WERI-Rb-1 (cell line): ENCODE measurements at regions not wholly inside any gene's neighbourhood (a gene's known extent, or its start where the extent isn't known, plus 50 kb on each side); places are given as distances from the start of the nearest gene placed in this dataset.

Experiments used
- DNase-seq: peaks from one replicate; pipeline ENCODE4 v3.0.0-alpha.2; 2020
- H3K27ac ChIP-seq: fragments of 250-450 bp; sonication (Bioruptor Pico); 2 replicates; pipeline ENCODE4 v1.5.1; 2020; ENCODE audit warnings: mild to moderate bottlenecking, moderate library complexity
- H3K27me3 ChIP-seq: fragments of 250-450 bp; sonication (Bioruptor Pico); 2 replicates; pipeline ENCODE4 v1.5.1; 2021; ENCODE audit warnings: mild to moderate bottlenecking, low read depth, moderate library complexity; ENCODE audit not compliant: insufficient read depth, severe bottlenecking
- H3K36me3 ChIP-seq: fragments of 250-450 bp; sonication (Bioruptor Pico); 2 replicates; pipeline ENCODE4 v1.5.1; 2020; ENCODE audit warnings: mild to moderate bottlenecking, moderate library complexity
- H3K4me3 ChIP-seq: 2 replicates; pipeline ENCODE4 v1.5.1; 2011; ENCODE audit warnings: low read depth, mild to moderate bottlenecking, control low read depth, low read length
- H3K9me3 ChIP-seq: fragments of 250-450 bp; sonication (Bioruptor Pico); 2 replicates; pipeline ENCODE4 v1.5.1; 2021; ENCODE audit warnings: mild to moderate bottlenecking, moderate library complexity; ENCODE audit not compliant: severe bottlenecking
- TF ChIP-seq, protein P1 (sequence below): IDR thresholded peaks from 2 replicates; pipeline ENCODE4 v1.5.1; 2011; ENCODE audit warnings: low read depth, mild to moderate bottlenecking, control low read depth, inconsistent platforms, low read length

DNA sequence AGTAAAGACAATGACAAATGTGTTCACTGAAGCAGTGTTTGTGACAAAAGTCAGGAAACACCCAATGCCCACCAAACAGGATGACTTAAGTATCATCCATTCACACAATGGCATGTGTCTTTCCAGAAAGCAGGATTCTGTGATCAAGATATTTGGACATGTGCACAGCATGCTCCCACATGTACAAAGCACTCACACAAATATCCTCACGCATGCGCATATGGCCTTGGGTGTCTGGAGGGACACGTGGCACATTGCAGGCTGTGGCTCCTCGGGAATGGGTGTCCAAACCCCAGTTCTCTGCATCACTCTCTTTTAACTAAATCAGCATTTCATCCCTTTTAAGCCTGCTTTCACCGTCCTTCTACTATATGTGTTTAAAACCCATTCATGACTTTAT is 130.5 kb downstream of the KLF13 start:
- Histone ChIP-seq H3K27ac (no peak overlapping the region), H3K4me3 (no peak overlapping the region), H3K27me3 (no peaks in the 10 kb centered on the region), H3K36me3 (no peaks in the 10 kb centered on the region), H3K9me3 (no peaks in the 10 kb centered on the region)
- no peak for DNase-seq
- TF ChIP-seq, protein P1, sequence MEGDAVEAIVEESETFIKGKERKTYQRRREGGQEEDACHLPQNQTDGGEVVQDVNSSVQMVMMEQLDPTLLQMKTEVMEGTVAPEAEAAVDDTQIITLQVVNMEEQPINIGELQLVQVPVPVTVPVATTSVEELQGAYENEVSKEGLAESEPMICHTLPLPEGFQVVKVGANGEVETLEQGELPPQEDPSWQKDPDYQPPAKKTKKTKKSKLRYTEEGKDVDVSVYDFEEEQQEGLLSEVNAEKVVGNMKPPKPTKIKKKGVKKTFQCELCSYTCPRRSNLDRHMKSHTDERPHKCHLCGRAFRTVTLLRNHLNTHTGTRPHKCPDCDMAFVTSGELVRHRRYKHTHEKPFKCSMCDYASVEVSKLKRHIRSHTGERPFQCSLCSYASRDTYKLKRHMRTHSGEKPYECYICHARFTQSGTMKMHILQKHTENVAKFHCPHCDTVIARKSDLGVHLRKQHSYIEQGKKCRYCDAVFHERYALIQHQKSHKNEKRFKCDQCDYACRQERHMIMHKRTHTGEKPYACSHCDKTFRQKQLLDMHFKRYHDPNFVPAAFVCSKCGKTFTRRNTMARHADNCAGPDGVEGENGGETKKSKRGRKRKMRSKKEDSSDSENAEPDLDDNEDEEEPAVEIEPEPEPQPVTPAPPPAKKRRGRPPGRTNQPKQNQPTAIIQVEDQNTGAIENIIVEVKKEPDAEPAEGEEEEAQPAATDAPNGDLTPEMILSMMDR, result no peak

DNA sequence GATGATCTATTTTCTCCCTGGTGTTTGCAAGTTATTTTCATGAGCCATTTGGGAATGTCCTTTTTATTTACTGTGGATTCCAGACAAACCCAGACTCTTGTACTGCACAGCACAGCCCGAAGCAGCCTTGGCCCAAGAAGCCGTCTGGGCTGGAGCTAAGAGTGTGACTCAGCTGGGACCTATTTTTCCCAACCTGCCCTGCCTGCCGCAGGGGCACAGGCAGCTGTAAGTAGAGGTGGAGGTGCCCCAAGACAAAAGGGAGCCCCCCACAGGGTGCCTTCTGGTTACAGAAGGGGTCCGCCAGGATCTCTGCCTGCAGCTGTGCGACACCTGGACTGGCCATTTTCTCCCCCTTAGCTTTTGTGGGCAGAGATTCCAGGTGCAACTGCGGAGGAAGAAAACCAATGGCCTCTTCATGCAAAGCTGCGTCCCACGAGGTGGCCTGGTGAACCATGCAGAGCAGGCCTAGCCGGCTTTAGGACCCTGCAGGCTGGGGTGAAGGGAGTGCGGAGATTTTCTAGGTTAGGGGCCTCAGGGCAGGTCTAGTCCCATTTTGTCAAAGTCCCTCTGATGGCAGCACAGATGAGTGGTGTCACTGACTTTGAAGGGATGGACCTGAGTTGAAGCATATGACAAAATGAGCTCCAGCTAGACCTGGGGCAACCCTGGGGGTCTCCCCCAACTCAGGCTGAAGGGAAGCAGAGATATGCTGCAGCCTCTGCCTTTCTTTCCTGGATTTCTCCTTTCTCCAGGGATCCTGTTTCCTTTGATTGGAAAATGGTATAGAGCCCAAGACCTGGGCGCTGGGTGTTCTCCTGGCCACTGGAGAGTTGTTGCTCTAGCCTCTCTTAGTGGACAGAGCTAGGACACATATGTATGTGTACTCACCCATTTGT is 131.2 kb downstream of the KLF13 start:
- Histone ChIP-seq H3K27ac (no peak overlapping the region), H3K4me3 (no peak overlapping the region)

DNA sequence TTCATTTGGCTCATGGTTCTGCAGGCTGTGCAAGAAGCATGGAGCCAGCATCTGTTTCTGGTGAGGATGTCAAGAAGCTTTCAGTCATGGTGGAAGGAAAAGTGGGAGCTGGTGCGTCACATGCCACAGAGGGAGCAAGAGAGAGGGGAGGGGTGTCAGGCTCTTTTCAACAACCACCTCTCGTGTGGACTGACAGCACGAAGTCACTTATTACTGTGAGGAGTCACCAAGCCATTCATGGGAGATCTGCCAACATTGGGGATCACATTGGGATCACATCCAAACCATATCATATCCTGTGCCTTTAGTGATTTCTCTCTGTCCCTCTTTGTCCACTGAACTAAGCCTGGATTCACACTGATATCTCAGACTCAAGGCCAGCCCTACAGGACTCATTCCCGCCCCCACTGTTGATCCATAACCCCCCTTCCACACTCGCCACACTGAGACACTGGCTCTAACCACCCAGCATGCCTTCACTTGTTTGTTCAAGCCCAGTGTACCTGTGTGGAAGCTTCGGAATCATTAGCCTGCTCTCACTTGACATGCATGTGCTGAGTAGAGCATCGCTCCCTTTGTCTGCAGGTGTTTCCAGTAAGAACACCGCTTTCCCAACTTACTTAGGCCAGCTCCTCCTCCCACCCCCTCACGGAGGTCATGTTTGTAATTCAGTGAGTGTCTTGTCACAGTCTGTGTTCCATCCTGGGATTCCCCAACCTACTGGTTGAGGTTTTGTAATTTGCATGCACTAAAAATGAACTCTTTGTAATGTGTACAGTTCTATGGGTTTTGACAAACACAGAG is 132.2 kb downstream of the KLF13 start:
- no peak overlapping the region for H3K27ac ChIP-seq
- no peaks in the 10 kb centered on the region for H3K9me3 ChIP-seq
- H3K4me3 ChIP-seq, result no peak overlapping the region
- TF ChIP-seq, protein P1, result no peak
- no peak for DNase-seq
- H3K27me3 ChIP-seq, result no peaks in the 10 kb centered on the region
- no peaks in the 10 kb centered on the region for H3K36me3 ChIP-seq

More for the DNA sequence above, 131.2 kb downstream of the KLF13 start:
- Histone ChIP-seq H3K9me3 (no peaks in the 10 kb centered on the region), H3K36me3 (no peaks in the 10 kb centered on the region), H3K27me3 (no peaks in the 10 kb centered on the region)
- no peak for DNase-seq
- TF ChIP-seq, protein P1, result no peak

DNA sequence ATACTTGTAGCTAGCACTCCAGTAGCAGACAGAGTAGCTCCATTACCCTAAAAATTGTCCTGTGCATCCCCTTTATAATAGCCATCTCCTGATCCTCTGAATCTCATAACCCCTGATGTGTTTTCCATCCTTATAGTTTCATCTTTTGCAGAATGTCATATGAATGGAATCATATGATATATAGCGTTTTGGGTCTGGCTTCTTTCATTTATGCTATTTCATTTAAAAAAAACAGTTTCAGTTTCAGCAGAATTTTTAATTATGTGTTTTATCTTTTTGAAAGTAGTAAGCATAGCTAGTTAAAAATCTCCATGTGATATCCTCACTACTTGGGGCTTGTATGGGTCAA is 132.7 kb downstream of the KLF13 start:
- no peak overlapping the region for H3K4me3 ChIP-seq
- no peaks in the 10 kb centered on the region for H3K27me3 ChIP-seq
- H3K27ac ChIP-seq, result no peak overlapping the region
- no peaks in the 10 kb centered on the region for H3K36me3 ChIP-seq
- no peaks in the 10 kb centered on the region for H3K9me3 ChIP-seq
- TF ChIP-seq, protein P1, result no peak
- DNase-seq, result no peak

DNA sequence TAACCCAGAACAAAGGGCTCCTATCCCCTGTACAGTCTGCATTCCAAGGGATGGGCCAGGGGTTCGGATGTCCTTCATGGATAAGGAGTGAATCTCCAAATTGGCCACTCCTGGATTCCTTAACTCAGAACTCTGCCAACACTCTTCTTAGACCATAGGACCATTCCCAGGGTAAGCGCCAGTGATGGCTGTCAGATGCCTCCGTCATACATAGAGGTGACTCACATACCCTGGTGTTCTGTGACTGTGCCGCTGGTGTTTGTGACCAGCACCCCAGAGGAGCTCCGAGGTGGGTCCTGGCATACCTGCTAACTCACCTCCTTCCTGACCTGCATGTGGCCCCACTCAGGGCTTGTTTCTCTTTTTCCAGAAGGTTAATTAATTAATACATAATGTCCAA is 134.7 kb downstream of the KLF13 start:
- H3K4me3 ChIP-seq, result no peak overlapping the region
- TF ChIP-seq, protein P1, result no peak

More for the DNA sequence above, 134.7 kb downstream of the KLF13 start:
- Histone ChIP-seq H3K9me3 (no peaks in the 10 kb centered on the region), H3K27me3 (no peaks in the 10 kb centered on the region), H3K27ac (no peak overlapping the region), H3K36me3 (no peaks in the 10 kb centered on the region)
- no peak for DNase-seq
